ENCODE measurements at regions not wholly inside any gene's neighbourhood (a gene's known extent, or its start where the extent isn't known, plus 50 kb on each side); places are given as distances from the start of the nearest gene placed in this dataset.

DNA sequence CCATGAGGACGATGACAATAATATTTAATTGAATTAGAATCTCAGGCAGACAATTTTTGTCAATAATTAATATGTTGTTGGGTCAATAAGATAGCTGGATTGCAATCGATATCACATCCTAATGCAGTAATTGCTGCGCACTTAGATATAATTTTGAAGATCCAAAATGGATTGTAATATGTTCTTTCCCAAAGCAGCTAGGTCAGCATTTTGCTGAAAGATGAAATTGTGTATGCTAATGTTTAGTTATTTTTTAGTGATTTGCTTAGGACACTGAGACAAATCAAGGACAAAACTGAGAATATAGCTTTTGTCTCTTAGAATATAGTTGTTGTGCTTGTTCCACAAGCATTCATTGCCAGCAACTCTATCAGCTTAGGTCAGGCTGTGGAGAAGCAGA is 389.9 kb downstream of the MTRR start:
- Histone ChIP-seq H3K9me3 (ENCODE audit: control insufficient read depth, insufficient read depth, low read length) (no peaks in the 10 kb centered on the region; the same call in 1 of the 2 replicates), H3K27ac (ENCODE audit: low read depth, low read length) (no peak overlapping the region), H3K36me3 (ENCODE audit: control insufficient read depth, low read length) (no peaks in the 10 kb centered on the region), H3K4me1 (ENCODE audit: control insufficient read depth, low read length) (no peaks in the 10 kb centered on the region), H3K9me2 (replicated peaks; ENCODE audit: control insufficient read depth, low read length) (no peaks in the 10 kb centered on the region), H4K20me1 (ENCODE audit: control insufficient read depth, insufficient read depth, low read depth, low read length) (no peaks in the 10 kb centered on the region), H3K79me2 (ENCODE audit: control insufficient read depth, low read length) (no peaks in the 10 kb centered on the region), H3F3A (ENCODE audit: control insufficient read depth, insufficient read depth) (no peaks in the 10 kb centered on the region), H3K27me3 (ENCODE audit: control insufficient read depth, low read length) (no peaks in the 10 kb centered on the region), H3K4me2 (ENCODE audit: low read length) (no peak overlapping the region), H3K4me3 (ENCODE audit: low read length) (no peak overlapping the region)
- no peak for TF ChIP-seq EZH2phosphoT487 (IDR thresholded peaks at IDR 0.05; ENCODE audit: borderline replicate concordance, low read length)
- TF ChIP-seq, protein P1, sequence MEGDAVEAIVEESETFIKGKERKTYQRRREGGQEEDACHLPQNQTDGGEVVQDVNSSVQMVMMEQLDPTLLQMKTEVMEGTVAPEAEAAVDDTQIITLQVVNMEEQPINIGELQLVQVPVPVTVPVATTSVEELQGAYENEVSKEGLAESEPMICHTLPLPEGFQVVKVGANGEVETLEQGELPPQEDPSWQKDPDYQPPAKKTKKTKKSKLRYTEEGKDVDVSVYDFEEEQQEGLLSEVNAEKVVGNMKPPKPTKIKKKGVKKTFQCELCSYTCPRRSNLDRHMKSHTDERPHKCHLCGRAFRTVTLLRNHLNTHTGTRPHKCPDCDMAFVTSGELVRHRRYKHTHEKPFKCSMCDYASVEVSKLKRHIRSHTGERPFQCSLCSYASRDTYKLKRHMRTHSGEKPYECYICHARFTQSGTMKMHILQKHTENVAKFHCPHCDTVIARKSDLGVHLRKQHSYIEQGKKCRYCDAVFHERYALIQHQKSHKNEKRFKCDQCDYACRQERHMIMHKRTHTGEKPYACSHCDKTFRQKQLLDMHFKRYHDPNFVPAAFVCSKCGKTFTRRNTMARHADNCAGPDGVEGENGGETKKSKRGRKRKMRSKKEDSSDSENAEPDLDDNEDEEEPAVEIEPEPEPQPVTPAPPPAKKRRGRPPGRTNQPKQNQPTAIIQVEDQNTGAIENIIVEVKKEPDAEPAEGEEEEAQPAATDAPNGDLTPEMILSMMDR (IDR thresholded peaks at IDR 0.05; ENCODE audit: low read depth, low read length, poor library complexity, severe bottlenecking), result no peak

DNA sequence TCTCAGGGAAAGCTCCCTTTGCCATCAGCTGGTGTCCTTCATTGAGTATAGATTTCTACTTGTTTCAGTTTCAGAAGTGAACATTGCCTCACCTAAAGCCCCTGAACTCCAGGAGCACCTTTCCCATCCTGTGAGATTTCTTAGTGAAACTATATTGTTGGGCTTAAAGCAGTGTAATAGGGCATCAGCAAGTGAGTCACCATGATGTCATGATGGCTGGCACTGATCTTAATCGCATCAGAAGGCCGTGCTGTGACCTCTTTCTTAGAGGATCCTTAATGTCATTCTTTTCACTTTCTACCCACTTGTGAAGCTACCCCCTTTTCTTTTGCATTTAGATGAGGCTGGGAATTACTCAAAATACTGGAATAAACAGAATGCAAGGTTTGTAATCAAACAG is 401.3 kb downstream of the MTRR start:
- Histone ChIP-seq H4K20me1 (ENCODE audit: control insufficient read depth, insufficient read depth, low read depth, low read length) (no peaks in the 10 kb centered on the region), H3K4me1 (ENCODE audit: control insufficient read depth, low read length) (no peaks in the 10 kb centered on the region), H3K9me2 (replicated peaks; ENCODE audit: control insufficient read depth, low read length) (no peaks in the 10 kb centered on the region), H3F3A (ENCODE audit: control insufficient read depth, insufficient read depth) (no peaks in the 10 kb centered on the region), H3K36me3 (ENCODE audit: control insufficient read depth, low read length) (no peaks in the 10 kb centered on the region), H3K27me3 (ENCODE audit: control insufficient read depth, low read length) (no peaks in the 10 kb centered on the region), H3K27ac (ENCODE audit: low read depth, low read length) (no peak overlapping the region), H3K79me2 (ENCODE audit: control insufficient read depth, low read length) (no peaks in the 10 kb centered on the region), H3K4me3 (ENCODE audit: low read length) (no peak overlapping the region), H3K4me2 (ENCODE audit: low read length) (no peak overlapping the region), H3K9me3 (ENCODE audit: control insufficient read depth, insufficient read depth, low read length) (no peaks in the 10 kb centered on the region)
- TF ChIP-seq EZH2phosphoT487 (IDR thresholded peaks at IDR 0.05; ENCODE audit: borderline replicate concordance, low read length), result no peak
- TF ChIP-seq, protein P1 (IDR thresholded peaks at IDR 0.05; ENCODE audit: low read depth, low read length, poor library complexity, severe bottlenecking), result no peak

DNA sequence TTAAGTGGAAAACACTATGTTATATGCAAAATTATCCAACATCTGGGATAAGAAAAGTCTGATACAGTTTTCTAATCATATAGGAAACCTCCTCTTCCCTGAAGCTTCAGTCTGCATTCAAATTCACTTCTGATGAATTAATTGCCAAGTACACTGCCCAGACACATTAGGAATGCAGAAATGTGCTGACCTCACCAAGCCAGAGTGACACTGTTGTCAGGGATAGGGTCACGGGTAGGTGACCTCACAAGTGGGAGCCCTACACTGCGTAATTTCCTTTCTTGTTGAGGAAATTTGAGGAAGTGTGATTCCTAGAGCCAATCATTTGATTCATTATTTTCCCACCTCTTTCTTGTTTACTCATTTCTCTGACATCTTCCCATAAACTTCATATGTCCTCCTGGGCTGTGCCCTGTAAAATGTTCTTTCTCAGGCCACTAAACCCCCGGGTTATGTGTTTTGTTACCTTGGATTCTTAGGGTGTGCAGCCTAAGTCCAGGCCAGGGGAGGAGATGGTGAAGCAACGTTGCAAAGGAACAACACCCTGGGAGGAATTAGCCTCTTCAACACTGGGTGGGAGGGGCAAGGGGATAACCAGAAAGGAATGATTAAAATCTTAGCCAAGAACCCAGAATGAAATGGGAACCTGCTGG is 411.9 kb downstream of the MTRR start:
- Histone ChIP-seq H4K20me1 (ENCODE audit: control insufficient read depth, insufficient read depth, low read depth, low read length) (no peaks in the 10 kb centered on the region), H3K27me3 (ENCODE audit: control insufficient read depth, low read length) (no peaks in the 10 kb centered on the region), H3K36me3 (ENCODE audit: control insufficient read depth, low read length) (no peaks in the 10 kb centered on the region), H3K9me3 (ENCODE audit: control insufficient read depth, insufficient read depth, low read length) (no peaks in the 10 kb centered on the region), H3K4me1 (ENCODE audit: control insufficient read depth, low read length) (no peaks in the 10 kb centered on the region), H3F3A (ENCODE audit: control insufficient read depth, insufficient read depth) (no peaks in the 10 kb centered on the region), H3K9me2 (replicated peaks; ENCODE audit: control insufficient read depth, low read length) (no peaks in the 10 kb centered on the region), H3K79me2 (ENCODE audit: control insufficient read depth, low read length) (no peaks in the 10 kb centered on the region), H3K27ac (ENCODE audit: low read depth, low read length) (no peak overlapping the region), H3K4me3 (ENCODE audit: low read length) (no peak overlapping the region), H3K4me2 (ENCODE audit: low read length) (no peak overlapping the region)
- TF ChIP-seq EZH2phosphoT487 (IDR thresholded peaks at IDR 0.05; ENCODE audit: borderline replicate concordance, low read length), result no peak
- TF ChIP-seq, protein P1 (IDR thresholded peaks at IDR 0.05; ENCODE audit: low read depth, low read length, poor library complexity, severe bottlenecking), result no peak
